ENCODE measurements at regions not wholly inside any gene's neighbourhood (a gene's known extent, or its start where the extent isn't known, plus 50 kb on each side); places are given as distances from the start of the nearest gene placed in this dataset.
"Not testable (repeated sequence)": the region's sequence is repeated elsewhere in the genome, so short reads cannot be mapped to it uniquely, and the experiment has no call there.

DNA sequence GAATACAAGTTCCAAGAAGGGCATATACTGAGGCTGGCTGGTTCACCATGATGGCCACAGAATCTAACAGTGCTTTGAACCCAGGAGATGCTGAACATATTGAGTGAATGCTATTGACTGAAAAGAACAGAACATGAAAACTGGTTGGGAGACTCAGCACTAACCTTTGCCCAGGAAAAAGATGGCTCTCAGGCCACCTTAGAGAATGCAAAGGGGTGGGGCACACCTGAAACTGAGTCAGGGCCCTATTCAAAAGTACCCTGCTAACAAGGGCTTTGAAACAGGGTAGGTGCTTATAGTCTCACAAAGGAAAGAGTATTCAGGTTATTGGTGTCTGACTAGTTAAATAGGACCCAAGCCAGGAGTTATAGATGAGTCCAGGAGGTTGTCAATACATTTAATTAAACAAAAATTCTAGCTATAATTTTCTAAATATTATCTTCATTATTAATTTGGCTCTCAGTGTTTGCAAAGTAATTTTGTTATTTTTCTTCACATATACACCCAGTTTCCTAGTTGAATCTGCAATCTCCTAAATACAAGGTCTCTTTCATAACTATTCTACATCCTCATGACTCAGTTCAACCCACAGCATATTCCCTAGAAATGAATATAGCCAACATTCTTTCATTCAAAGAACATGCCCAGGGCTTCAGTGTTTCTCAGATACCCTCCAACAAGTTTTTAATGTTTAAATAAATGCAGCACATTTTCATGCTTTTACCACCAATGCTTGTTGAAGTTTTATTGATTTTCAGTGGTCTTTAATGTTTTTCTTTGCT, 144.2 kb upstream of the RAPGEF2 start:
- in situ Hi-C loops (cut with HindIII; ENCODE audit: low sequenced_read_pairs), result no loop called here
- no peak for DNase-seq (ENCODE audit: low spot score)

DNA sequence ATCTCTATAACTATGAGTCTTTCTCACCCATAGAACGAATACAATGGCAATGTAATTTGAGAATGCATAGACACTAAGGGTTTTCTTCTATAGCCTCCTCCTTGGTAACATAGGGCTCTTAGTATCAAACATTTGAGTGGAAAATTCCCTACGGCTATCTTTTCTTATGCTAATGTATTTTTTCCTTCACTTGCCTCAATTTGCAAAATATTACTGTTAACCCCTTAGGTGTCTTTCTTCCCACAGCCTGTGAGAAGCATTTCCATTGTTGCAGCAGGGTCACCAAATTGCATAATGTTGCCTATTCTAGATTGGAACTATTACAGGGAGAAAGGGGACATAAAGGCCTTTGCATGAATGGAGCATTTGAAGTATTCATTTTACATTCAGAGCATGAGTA, 140.5 kb upstream of the RAPGEF2 start:
- in situ Hi-C loops (cut with HindIII; ENCODE audit: low sequenced_read_pairs), result no loop called here
- DNase-seq (ENCODE audit: low spot score), result no peak

DNA sequence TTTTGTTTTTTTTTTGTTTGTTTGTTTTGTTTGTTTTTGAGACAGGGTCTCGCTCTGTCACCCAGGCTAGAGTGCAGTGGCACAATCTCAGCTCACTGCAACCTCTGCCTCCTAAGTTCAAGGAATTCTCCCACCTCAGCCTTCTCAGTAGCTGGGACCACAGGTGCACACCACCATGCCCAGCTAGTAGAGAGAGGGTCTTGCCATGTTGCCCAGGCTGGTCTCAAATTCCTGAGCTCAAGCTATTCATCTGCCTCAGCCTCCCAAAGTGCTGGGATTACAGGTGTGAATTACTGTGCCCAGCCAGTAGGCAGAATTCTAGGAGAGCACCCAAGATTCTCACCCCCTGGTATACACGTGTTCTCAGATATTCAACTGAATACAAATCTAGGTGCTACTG, 139.6 kb upstream of the RAPGEF2 start:
- DNase-seq (ENCODE audit: low spot score); in situ Hi-C loops (cut with HindIII; ENCODE audit: low sequenced_read_pairs): not testable (repeated sequence)

DNA sequence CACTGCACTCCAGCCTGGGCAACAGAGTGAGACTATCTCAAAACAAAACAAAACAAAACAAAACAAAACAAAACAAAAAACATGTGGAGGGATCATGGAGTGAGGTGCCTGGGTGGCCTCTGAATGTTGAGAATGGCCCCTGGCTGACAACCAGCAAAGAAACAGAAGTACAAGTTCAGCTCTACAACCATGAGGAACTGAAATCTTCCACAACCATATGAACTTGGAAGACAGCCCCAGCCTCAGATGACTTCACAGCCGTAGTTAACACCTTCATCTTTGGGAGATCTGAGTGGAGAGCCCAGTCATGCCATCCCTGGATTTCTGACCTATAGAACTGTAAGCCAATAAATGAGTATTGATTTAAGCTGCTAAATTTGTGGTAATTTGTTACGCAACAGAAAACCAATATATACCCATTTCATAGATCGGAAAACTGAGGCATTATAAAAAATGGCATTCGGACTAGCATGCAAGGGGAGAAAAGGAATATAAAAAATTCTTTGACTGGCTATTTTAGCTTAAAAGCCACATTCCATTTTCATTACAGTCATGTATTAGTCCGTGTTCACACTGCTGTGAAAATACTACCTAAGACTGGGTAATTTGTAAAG, 138.7 kb upstream of the RAPGEF2 start:
- in situ Hi-C loops (cut with HindIII; ENCODE audit: low sequenced_read_pairs), result no loop called here
- no peak for DNase-seq (ENCODE audit: low spot score)

DNA sequence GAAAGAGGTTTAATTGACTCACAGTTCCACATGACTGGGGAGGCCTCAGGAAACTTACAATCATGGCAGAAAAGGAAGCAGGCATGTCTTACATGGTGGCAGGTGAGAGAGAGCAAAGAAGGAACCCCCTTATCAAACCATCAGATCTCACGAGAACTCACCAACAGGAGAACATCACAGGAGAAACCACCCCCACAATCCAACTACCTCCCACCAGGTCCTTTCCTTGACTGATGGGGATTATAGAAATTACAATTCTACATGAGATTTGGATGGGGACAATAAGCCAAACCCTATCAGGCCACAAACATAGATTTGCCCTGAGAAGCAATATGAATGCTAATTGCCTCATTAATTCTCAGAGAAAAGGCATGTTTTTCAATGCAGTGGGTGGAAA, 138.2 kb upstream of the RAPGEF2 start:
- in situ Hi-C loops (cut with HindIII; ENCODE audit: low sequenced_read_pairs), result no loop called here
- DNase-seq (ENCODE audit: low spot score), result no peak

DNA sequence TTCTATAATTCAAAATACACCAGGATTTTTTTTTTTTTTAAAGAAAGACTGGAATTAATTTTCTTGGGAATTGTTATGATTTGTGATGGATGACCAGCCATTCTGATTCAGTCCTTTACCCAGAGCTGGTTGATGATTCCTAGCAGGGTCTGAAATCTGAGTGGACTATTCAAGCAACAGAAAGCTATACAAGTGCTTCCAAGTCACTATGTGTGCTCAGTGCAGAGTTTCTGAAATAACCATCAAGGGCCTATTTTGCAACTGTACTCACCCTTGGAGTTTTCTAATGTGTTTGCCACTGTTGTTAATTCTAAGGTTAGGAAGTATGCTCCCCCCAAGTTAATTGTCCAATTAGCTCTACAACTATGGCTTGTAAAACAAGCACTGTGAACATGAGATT, 137.7 kb upstream of the RAPGEF2 start:
- in situ Hi-C loops (cut with HindIII; ENCODE audit: low sequenced_read_pairs), result no loop called here
- no peak for DNase-seq (ENCODE audit: low spot score)

DNA sequence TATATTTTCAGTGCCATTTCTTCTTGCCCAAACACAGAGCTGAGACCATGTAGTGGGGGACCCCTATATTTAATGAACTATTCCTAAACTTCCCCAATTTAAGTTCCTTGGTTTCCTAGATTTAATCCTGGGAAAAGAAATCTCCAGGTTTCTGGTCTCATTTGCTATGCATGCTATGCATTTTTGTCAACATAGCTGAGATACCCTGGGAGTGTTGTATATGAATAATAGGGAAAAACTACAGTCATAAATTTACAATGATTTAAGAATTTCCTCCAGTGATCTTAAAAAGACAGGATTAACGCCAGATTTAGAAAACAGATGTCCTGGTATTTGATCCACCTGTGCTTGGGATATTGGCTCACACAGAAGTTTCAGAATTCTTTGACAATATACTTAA, 136.8 kb upstream of the RAPGEF2 start:
- in situ Hi-C loops (cut with HindIII; ENCODE audit: low sequenced_read_pairs), result no loop called here
- no peak for DNase-seq (ENCODE audit: low spot score)

DNA sequence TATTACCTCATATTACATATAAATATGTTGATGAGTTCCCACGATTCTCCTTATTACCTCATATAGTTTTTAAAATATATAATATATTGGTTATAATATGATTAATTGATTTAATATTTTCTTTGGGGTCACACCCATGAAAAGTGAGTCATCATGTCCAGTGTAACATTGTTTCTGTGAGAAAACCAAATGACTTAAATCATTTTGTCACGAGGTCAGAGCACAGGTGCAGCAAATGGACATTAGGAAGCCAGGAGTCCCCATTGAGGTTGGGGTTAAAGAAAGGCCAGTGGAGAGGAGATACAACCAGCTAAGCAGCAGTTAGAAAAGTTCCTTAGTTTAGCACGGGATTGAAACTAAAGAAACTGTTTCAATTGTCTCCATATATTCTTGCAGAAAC, 133.9 kb upstream of the RAPGEF2 start:
- in situ Hi-C loops (cut with HindIII; ENCODE audit: low sequenced_read_pairs), result no loop called here
- DNase-seq (ENCODE audit: low spot score), result no peak

DNA sequence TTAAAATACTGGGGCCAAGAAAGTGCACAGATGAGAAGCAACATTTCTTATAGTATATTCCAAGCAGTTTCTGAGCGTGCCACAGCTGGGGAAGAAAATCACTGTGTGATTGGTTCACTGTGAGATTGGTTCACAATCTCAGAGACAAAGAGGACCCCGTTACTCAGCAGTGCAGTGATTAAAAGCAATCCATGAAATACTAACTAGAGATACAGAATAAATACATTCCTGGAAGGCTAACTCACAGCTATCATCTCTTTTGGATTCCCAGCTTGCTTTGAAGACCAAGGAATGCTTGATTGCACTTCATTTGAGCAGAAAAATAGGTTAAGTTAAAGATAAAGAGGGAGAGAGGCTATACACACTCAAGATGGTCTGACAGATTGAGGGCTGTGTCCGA, 132.1 kb upstream of the RAPGEF2 start:
- in situ Hi-C loops (cut with HindIII; ENCODE audit: low sequenced_read_pairs), result no loop called here
- no peak for DNase-seq (ENCODE audit: low spot score)

DNA sequence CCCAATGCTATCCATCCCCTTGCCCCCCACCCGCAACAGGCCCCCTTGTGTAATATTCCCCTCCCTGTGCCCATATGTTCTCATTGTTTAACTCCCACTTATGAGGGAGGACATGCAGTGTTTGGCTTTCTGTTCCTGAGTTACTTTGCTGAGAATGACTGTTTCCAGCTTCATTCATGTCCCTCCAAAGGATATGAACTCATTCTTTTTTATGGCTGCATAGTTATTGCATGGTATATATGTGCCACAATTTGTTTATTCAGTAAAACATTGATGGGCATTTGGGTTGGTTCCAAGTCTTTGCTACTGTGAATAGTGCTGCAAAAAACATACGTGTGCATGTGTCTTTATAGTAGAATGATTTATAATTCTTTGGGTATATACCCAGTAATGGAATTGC, 128.4 kb upstream of the RAPGEF2 start:
- in situ Hi-C loops (cut with HindIII; ENCODE audit: low sequenced_read_pairs); DNase-seq (ENCODE audit: low spot score): not testable (repeated sequence)

DNA sequence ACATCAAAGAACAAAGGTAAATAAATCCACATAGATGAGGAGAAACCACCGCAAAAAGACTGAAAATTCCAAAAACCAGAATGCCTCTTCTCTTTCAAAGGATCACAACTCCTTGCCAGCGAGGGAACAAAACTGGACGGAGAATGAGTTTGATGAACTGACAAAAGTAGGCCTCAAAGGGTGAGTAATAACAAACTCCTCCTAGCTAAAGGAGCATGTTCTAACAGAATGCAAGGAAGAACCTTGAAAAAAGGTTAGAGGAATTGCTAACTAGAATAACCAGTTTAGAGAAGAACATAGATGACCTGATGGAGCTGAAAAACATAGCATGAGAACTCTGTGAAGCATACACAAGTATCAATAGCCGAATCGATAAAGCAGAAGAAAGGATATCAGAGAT, 122.2 kb upstream of the RAPGEF2 start:
- DNase-seq (ENCODE audit: low spot score); in situ Hi-C loops (cut with HindIII; ENCODE audit: low sequenced_read_pairs): not testable (repeated sequence)

DNA sequence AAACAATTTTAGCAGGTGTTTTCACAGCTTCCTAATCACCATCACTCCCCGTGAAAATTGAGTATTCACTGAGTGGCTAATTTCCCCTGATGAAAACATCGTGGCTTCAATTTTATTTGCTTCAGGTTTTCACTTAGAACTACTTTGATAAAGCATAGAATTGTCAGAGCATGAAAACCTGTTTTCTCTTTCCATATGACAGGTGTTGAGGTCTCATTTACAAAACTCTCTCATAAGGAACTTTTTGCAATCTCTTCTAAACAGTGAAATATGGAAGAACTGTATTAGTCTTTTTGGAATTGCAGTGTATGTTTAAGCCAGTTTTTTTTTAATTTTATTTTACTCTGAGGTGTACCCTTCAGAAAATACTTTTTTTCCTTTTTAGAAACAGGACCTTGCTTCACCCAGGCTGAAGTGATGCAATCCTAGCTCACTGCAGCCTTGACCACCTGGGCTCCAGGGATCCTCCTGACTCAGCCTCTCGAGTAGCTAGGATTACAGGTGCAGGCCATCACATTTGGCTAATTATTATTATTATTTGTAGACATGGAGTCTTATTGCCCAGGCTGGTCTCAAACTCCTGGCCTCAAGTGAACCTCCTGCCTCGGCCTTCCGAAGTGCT, 111.2 kb upstream of the RAPGEF2 start:
- DNase-seq (ENCODE audit: low spot score), result no peak
- in situ Hi-C loops (cut with HindIII; ENCODE audit: low sequenced_read_pairs), result no loop called here

DNA sequence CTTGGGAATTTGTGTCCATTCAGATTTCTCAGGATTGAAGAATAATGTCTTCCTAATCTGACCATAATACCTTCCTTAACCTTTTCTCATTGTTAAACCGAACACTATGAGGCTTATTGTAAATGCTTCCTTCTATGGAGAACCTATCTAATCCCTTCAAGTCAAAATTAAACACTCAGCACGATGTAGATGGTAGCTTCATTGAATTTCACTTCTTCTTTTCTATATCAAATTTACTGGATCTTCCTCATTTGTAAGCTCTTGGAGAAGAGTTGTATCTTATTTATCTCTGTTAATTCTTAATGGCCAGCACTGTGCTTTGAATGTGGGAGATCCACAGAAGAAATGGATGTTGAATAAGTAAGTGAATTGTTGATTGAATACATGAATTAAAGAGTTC, 109.0 kb upstream of the RAPGEF2 start:
- no peak for DNase-seq (ENCODE audit: low spot score)
- in situ Hi-C loops (cut with HindIII; ENCODE audit: low sequenced_read_pairs), result no loop called here

DNA sequence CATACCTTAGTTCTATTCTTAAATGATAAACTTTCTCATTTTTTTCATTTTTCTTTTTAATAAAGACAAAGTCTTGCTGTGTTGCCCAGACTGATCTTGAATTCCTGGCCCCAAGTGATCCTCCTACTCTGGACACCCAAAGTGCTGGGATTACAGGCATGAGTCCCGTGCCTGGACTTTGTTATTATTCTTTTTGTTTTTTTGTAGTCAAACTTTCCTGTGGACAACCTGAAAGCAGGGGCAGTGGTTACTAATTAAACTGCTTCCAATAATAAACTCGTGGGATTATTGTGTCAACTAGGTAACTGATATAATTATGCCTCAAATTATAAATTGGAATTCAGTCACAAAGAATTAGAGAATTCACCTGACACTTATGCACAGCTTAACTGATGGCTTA, 107.8 kb upstream of the RAPGEF2 start:
- in situ Hi-C loops (cut with HindIII; ENCODE audit: low sequenced_read_pairs), result no loop called here
- DNase-seq (ENCODE audit: low spot score), result no peak

DNA sequence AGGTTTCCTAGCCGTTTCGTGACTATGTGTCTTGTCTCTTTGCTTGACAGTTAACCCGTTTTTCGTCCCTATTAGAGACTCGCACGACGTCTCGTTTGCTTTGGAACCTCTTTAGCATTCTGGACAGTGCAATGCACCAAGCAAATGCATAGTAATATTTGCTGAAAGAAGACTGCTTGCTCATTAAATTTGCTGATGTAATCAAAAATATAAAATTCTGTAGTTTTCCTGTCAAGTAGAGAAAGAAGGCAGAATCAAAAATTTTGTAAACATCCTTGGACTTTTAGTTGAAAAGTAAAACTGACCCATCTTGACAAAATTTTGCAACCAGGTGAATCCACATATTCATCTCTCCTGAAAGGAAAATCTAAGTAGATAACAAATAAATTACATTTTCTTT, 106.9 kb upstream of the RAPGEF2 start:
- in situ Hi-C loops (cut with HindIII; ENCODE audit: low sequenced_read_pairs), result no loop called here
- DNase-seq (ENCODE audit: low spot score), result no peak

DNA sequence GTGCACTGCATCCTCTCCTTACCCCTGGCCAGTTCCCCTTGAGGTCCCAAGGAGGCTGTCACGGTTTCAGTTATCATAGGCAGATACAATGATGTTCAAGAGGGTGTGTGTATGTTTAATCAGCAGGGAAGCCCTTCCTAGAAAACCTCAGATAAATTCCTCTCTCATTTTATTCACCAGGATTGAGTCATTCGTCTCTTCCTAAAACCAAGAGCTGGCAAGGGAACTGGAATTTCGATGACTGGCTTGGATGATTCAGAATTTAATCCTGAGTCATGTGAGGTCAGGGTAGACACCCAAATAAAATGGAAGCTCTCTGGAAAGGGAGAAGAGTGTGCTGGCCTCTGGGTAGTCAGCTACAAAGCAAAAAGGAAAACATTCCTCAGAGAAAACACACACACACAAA, 106.2 kb upstream of the RAPGEF2 start:
- in situ Hi-C loops (cut with HindIII; ENCODE audit: low sequenced_read_pairs), result no loop called here

DNA sequence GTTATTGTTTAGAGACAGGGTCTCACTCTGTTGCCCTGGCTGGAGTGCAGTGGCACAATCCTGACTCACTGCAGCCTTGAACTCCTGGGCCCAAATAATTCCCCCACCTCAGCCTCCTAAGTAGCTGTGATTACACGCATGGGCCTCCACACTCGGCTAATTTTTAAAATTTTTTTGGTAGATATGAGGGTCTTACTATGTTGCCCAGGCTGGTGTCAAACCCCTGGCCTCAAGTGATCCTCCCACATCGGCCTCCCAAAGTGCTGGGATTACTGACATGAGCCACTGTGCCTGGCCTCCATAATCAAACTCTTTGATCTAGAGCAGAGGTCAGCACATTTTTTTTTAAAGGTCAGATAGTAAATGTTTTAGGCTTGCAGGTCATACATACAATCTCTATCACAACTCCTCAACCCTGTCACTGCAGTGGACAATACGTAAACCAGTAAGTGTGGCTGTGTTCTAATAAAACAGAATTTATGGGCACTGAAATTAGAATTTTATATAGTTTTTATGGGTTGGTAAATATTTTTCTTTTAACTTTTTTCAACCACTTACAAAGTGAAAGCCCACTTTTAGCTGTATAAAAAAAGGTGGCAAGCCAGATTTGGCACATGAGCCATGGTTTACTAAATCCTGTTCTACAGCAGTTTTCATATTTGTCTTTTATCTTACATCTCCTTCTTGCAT, 105.1 kb upstream of the RAPGEF2 start:
- no peak for DNase-seq (ENCODE audit: low spot score)
- in situ Hi-C loops (cut with HindIII; ENCODE audit: low sequenced_read_pairs), result no loop called here

More for the DNA sequence above, 106.2 kb upstream of the RAPGEF2 start:
- DNase-seq (ENCODE audit: low spot score), result no peak

DNA sequence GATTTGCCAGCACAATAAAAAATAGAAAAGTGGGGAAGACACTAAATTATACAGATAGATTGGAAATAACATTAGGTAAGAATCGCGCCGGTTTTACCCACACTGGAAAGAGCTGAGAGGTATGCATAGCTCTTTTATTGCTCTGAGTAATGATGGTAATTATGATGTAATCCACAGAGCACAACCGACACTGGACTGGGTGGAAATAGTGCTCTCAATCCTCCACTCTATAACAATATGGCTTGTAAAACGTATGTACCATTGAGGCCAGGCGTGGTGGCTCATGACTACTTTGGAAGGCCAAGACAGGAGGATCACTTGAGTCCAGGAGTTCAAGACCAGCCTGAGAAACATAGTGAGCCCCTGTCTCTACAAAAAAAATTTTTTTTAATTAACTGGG, 104.3 kb upstream of the RAPGEF2 start:
- DNase-seq (ENCODE audit: low spot score), result no peak
- in situ Hi-C loops (cut with HindIII; ENCODE audit: low sequenced_read_pairs), result no loop called here

DNA sequence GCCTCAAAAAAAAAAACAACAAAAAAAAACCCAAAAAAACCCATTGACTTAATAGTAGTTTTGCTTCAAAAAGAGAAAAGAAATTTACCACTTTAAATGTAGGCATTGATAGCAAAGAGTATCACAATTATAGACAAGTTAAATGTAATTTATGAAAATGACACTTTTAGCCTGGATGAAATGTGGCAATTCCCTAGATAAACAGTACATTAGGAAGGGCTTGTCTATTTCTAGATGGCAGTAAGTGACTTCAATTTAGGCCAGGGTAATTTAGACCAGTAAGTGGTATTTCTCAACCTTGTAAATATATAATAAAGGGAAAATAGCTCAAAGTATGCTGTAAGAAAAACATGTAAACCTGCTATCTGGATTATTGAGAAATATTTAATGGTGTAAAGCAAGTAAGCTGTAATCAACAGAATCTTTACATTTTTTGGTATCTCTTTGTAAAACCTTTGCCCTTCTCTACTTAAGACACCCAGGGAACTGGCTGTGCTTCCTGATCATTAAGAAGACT, 103.7 kb upstream of the RAPGEF2 start:
- in situ Hi-C loops (cut with HindIII; ENCODE audit: low sequenced_read_pairs), result no loop called here
- no peak for DNase-seq (ENCODE audit: low spot score)

DNA sequence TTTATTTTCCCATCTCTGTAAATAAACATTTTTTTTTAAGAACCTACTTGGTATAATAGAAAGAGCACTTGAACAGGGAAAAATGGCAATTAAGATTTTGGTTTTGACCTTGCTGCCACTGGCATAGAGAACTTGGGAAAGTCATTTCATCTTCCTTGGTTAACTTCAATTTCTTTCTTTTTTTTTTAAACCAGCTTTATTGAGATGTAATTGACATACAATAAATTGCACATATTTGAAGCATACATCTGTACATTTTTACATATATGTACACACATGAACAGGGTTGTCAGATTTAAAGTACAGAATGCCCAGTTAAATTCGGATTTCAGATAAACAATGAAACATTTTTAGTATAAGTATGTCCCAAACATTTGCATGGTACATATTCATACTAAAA, 103.0 kb upstream of the RAPGEF2 start:
- no peak for DNase-seq (ENCODE audit: low spot score)
- in situ Hi-C loops (cut with HindIII; ENCODE audit: low sequenced_read_pairs), result no loop called here
